Mesenchymal stem cell (in vitro differentiated cells and primary cell): ENCODE measurements at regions not wholly inside any gene's neighbourhood (a gene's known extent, or its start where the extent isn't known, plus 50 kb on each side); places are given as distances from the start of the nearest gene placed in this dataset.

Experiments used
- DNase-seq: peaks from one replicate; pipeline ENCODE4 v3.0.0-alpha.2; 2013
- H2AFZ ChIP-seq: one replicate; pipeline ENCODE4 v1.6.1; 2013; ENCODE audit warnings: low read depth, mild to moderate bottlenecking, control low read depth, inconsistent platforms, low read length, moderate library complexity
- H2AK5ac ChIP-seq: 2 replicates; pipeline ENCODE4 v1.6.1; 2013; ENCODE audit warnings: low read length, moderate library complexity, mild to moderate bottlenecking, inconsistent platforms; ENCODE audit not compliant: severe bottlenecking
- H2BK120ac ChIP-seq: one replicate; pipeline ENCODE4 v1.6.1; 2013; ENCODE audit warnings: low read depth, mild to moderate bottlenecking, inconsistent platforms, low read length, moderate library complexity
- H2BK12ac ChIP-seq, 2 experiments: one replicate each; pipeline ENCODE4 v1.6.1; 2013; ENCODE audit warnings: inconsistent platforms in 2 of 2, low read length in 2 of 2, mild to moderate bottlenecking in 2 of 2, moderate library complexity in 2 of 2, control low read depth in 1 of 2
- H2BK15ac ChIP-seq: one replicate; pipeline ENCODE4 v1.6.1; 2013; ENCODE audit warnings: mild to moderate bottlenecking, low read depth, inconsistent platforms; ENCODE audit not compliant: poor library complexity, severe bottlenecking
- H2BK5ac ChIP-seq: 2 replicates; pipeline ENCODE4 v1.6.1; 2013; ENCODE audit warnings: low read depth, mild to moderate bottlenecking, low read length, control low read depth, inconsistent platforms; ENCODE audit not compliant: poor library complexity, severe bottlenecking
- H3K14ac ChIP-seq, 2 experiments: one replicate each; pipeline ENCODE4 v1.6.1; 2013; ENCODE audit warnings: inconsistent platforms in 2 of 2, low read length in 2 of 2, control low read depth in 1 of 2, mild to moderate bottlenecking in 1 of 2, moderate library complexity in 1 of 2
- H3K18ac ChIP-seq, 2 experiments: one replicate each; pipeline ENCODE4 v1.6.1; 2013; ENCODE audit warnings: inconsistent platforms in 2 of 2, low read length in 2 of 2, control low read depth in 1 of 2, low read depth in 1 of 2, mild to moderate bottlenecking in 1 of 2
- H3K23ac ChIP-seq, 2 experiments: one replicate each; pipeline ENCODE4 v1.6.1; 2013; ENCODE audit warnings: inconsistent platforms in 2 of 2, low read length in 2 of 2, mild to moderate bottlenecking in 2 of 2, moderate library complexity in 2 of 2, control low read depth in 1 of 2
- H3K27ac ChIP-seq: 2 replicates; pipeline ENCODE4 v1.5.1; 2013; ENCODE audit warnings: mild to moderate bottlenecking, moderate library complexity, low read length, control low read depth, inconsistent platforms; ENCODE audit not compliant: poor library complexity, severe bottlenecking
- H3K27me3 ChIP-seq, 2 experiments: 2 replicates each; pipeline versions ENCODE4 v1.6.1 to v1.7.0; 2013; ENCODE audit warnings: low read length in 2 of 2, mild to moderate bottlenecking in 2 of 2, moderate library complexity in 2 of 2, control low read depth in 1 of 2, inconsistent platforms in 1 of 2; ENCODE audit not compliant: control insufficient read depth in 1 of 2, insufficient read depth in 1 of 2
- H3K36me3 ChIP-seq, 2 experiments: 2 replicates each; pipeline versions ENCODE4 v1.6.1 to v1.7.0; 2013; ENCODE audit warnings: low read length in 2 of 2, control low read depth in 1 of 2, inconsistent platforms in 1 of 2, low read depth in 1 of 2, mild to moderate bottlenecking in 1 of 2; ENCODE audit not compliant: insufficient read depth in 2 of 2, control insufficient read depth in 1 of 2
- H3K4ac ChIP-seq, 2 experiments: one replicate each; pipeline ENCODE4 v1.6.1; 2013; ENCODE audit warnings: inconsistent platforms in 2 of 2, low read length in 2 of 2, mild to moderate bottlenecking in 2 of 2, moderate library complexity in 2 of 2, control low read depth in 1 of 2, low read depth in 1 of 2
- H3K4me1 ChIP-seq: 2 replicates; pipeline ENCODE4 v1.6.1; 2013; ENCODE audit warnings: low read depth, low read length, control low read depth; ENCODE audit not compliant: control insufficient read depth, insufficient read depth
- H3K4me2 ChIP-seq: 2 replicates; pipeline ENCODE4 v1.6.1; 2013; ENCODE audit warnings: low read length, mild to moderate bottlenecking, inconsistent platforms; ENCODE audit not compliant: poor library complexity, severe bottlenecking
- H3K4me3 ChIP-seq, 2 experiments: 2 replicates each; pipeline versions ENCODE4 v1.5.1 to v1.7.0; 2013; ENCODE audit warnings: low read length in 2 of 2, mild to moderate bottlenecking in 2 of 2, control low read depth in 1 of 2, low read depth in 1 of 2; ENCODE audit not compliant: insufficient read depth in 1 of 2
- H3K79me1 ChIP-seq: replicated peaks from 2 replicates; pipeline ENCODE4 v1.6.1; 2013; ENCODE audit warnings: mild to moderate bottlenecking, control low read depth, low read length, inconsistent platforms; ENCODE audit not compliant: poor library complexity, severe bottlenecking
- H3K9ac ChIP-seq: 2 replicates; pipeline ENCODE4 v1.7.0; 2013; ENCODE audit warnings: mild to moderate bottlenecking, low read length, moderate library complexity
- H3K9me3 ChIP-seq: 2 replicates; pipeline ENCODE4 v1.7.0; 2013; ENCODE audit warnings: mild to moderate bottlenecking, low read length; ENCODE audit not compliant: control insufficient read depth
- H4K8ac ChIP-seq: one replicate; pipeline ENCODE4 v1.6.1; 2013; ENCODE audit warnings: inconsistent platforms, mild to moderate bottlenecking, low read length, moderate library complexity
- H4K91ac ChIP-seq: one replicate; pipeline ENCODE4 v1.6.1; 2013; ENCODE audit warnings: mild to moderate bottlenecking, low read length, inconsistent platforms
- WGBS: methylation state at CpG from one replicate; pipeline ENCODE4 v1.1.7; 2013; ENCODE audit warnings: mixed read lengths; 5-methylcytosine and 5-hydroxymethylcytosine counted together

DNA sequence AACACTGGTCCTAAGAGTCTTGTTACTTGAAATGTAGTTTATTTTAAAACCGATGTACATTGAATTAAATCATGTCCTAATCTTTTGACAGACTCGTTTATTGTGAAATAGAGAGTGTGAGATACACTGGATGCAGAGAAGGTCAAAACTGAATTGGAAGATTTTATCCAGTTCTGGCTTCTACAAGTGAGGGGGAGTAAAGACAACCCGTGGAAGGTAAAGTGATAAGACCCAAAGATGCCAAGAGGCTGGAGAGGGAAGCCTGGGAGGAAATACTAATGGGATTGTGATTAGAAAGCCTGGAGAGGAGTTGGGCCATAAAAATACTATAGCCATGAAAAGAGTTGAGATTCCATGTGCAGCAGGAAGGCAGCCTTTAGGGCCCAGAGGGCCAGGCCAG lies 424.5 kb upstream of the NR3C2 start:
- Histone ChIP-seq H2AK5ac (peak overlapping the region; percentile 39), H2BK15ac (no peak overlapping the region), H3K14ac (no peak overlapping the region), H3K79me1 (no peaks in the 10 kb centered on the region), H2BK5ac (no peak overlapping the region), H3K4me2 (no peak overlapping the region), H3K27ac (no peak overlapping the region), H3K4me1 (peaks cover 3% of the 10 kb centered on the region), H3K9ac (no peak overlapping the region), H3K36me3 (no peaks in the 10 kb centered on the region), H4K91ac (no peak overlapping the region), H2BK120ac (no peak overlapping the region), H3K27me3 (no peaks in the 10 kb centered on the region), H3K9me3 (peaks cover 5% of the 10 kb centered on the region), H3K4ac (no peak overlapping the region), H2AFZ (no peak overlapping the region), H4K8ac (no peak overlapping the region), H3K4me3 (no peak overlapping the region), H2BK12ac (no peak overlapping the region), H3K18ac (no peak overlapping the region), H3K23ac (no peak overlapping the region)
- WGBS: 60% methylated on average over 3 of the region's 3 CpGs
- no peak for DNase-seq

DNA sequence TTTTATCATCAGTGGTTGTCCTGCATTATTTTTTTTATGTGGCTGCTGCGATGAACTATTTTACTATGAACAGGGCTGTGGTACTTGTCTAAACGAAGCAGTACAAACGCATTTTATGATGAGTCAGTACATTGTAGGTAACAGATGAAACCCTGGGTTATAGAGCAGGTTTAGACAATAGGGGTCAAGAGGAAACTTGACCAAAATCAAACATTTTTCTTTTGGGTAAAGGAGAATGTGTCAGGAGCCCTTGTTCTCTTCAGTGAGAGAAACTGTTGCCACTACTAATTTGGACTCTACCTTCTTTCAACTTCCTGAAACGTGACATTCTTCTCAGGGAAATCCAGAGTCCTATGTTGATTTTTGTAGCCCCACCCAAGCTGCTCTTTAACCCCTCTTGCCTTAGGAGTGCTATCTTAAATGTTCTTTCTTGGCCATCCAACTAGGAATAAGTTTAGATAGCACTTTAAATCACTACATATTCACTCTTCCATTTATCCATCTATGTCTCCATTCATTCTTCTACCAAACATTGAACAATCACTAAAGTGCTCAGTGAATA lies 415.8 kb upstream of the NR3C2 start:
- Histone ChIP-seq H3K27ac (no peak overlapping the region), H3K4ac (no peak overlapping the region), H3K9me3 (peaks cover 19% of the 10 kb centered on the region), H3K4me1 (no peaks in the 10 kb centered on the region), H3K18ac (no peak overlapping the region), H2BK12ac (no peak overlapping the region), H4K8ac (no peak overlapping the region), H3K9ac (no peak overlapping the region), H2BK15ac (no peak overlapping the region), H4K91ac (no peak overlapping the region), H2AFZ (no peak overlapping the region), H2BK5ac (no peak overlapping the region), H3K27me3 (no peaks in the 10 kb centered on the region), H2AK5ac (no peak overlapping the region), H3K23ac (no peak overlapping the region), H3K4me2 (no peak overlapping the region), H3K79me1 (no peaks in the 10 kb centered on the region), H3K36me3 (no peaks in the 10 kb centered on the region), H3K14ac (no peak overlapping the region), H3K4me3 (no peak overlapping the region), H2BK120ac (no peak overlapping the region)
- 54% methylated on average over 4 of the region's 4 CpGs for WGBS
- no peak for DNase-seq

DNA sequence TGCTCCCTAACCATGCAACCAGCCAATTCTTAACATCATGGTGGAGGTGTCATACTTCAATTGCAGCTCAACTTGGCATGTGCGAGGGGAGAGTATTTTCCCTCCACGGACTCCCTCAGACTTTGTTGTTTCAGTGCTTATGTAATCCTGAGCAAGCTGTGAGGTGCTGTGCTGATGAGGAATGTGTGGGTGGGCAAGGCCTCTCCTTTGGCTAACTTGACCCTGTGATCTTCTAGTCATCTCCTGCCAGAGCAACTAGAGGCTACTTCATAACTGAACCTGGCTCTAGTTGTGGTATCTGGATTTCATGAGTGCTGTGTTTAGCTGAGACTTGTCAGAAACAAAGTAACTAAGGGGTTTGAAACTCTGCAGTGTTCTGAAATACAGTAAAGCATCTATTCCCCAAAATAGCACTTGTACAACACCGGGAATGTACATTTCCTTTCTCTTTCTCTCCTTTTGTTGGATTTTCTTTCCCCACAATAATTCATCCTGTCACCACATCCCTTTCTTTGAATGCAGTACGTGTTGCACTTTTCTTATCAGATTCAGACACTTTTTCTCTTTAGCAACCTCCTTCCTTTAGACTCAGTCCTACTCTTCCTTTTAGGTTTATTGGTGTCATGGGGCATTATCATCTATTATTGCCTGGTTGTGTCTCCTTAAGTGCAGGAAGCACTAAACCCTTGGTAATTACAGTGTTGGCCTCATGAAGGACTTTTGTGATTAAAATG lies 415.2 kb upstream of the NR3C2 start:
- Histone ChIP-seq H3K27ac (peak overlapping the region; percentile 9), H3K4me2 (no peak overlapping the region), H2BK5ac (no peak overlapping the region), H2BK15ac (no peak overlapping the region), H3K36me3 (no peaks in the 10 kb centered on the region), H3K27me3 (no peaks in the 10 kb centered on the region), H3K14ac (no peak overlapping the region), H4K91ac (no peak overlapping the region), H3K4me3 (no peak overlapping the region), H3K18ac (no peak overlapping the region), H3K9me3 (peaks cover 19% of the 10 kb centered on the region), H3K23ac (no peak overlapping the region), H3K9ac (no peak overlapping the region), H2AK5ac (no peak overlapping the region), H2AFZ (no peak overlapping the region), H3K79me1 (no peaks in the 10 kb centered on the region), H3K4ac (no peak overlapping the region), H2BK120ac (no peak overlapping the region), H2BK12ac (no peak overlapping the region), H4K8ac (no peak overlapping the region), H3K4me1 (no peaks in the 10 kb centered on the region)
- no peak for DNase-seq
- WGBS: 50% methylated on average over 4 of the region's 4 CpGs

DNA sequence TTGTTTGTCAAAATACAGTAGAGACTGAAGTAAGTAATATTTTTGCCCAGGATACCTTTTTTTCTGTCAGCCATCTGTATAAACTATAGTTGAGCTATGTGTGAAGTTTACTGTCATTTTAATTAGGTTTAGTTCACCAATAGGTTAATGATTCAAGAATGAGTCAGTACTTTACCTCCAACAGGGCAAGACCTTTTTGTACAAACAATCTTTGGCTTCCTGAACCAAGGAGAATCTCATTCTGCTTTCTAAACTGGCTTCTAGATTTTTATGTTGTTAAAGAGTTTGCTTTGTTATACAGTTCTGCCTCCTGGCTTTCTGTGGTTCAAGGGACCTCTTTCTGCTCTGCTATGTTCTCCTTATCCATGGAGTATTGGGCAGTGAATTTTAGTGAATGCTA lies 412.0 kb upstream of the NR3C2 start:
- Histone ChIP-seq H3K27ac (peak overlapping the region; percentile 89), H3K27me3 (no peaks in the 10 kb centered on the region), H2BK15ac (no peak overlapping the region), H3K4me2 (no peak overlapping the region), H3K14ac (no peak overlapping the region), H3K23ac (no peak overlapping the region), H3K18ac (no peak overlapping the region), H3K36me3 (no peaks in the 10 kb centered on the region), H3K79me1 (no peaks in the 10 kb centered on the region), H3K9me3 (peaks cover 17% of the 10 kb centered on the region), H2AFZ (no peak overlapping the region), H3K4me3 (no peak overlapping the region), H2AK5ac (peak overlapping the region; percentile 57), H4K8ac (no peak overlapping the region), H4K91ac (no peak overlapping the region), H2BK5ac (no peak overlapping the region), H3K4ac (no peak overlapping the region), H2BK120ac (no peak overlapping the region), H2BK12ac (no peak overlapping the region), H3K9ac (no peak overlapping the region), H3K4me1 (peaks cover 2% of the 10 kb centered on the region)
- DNase-seq: no peak
